OCI-LY1 (cell line): ENCODE measurements at regions not wholly inside any gene's neighbourhood (a gene's known extent, or its start where the extent isn't known, plus 50 kb on each side); places are given as distances from the start of the nearest gene placed in this dataset.

Experiments
- H2AFZ ChIP-seq: fragments of 200-600 bp; sonication (generic), shearing (Covaris generic); 2 replicates; pipeline ENCODE4 v1.6.0; 2014; ENCODE audit warnings: antibody characterized with exemption, mild to moderate bottlenecking, low read length
- H3F3A ChIP-seq: fragments of 200-600 bp; sonication (generic), shearing (Covaris generic); 2 replicates; pipeline ENCODE4 v1.6.0; 2014; ENCODE audit warnings: mild to moderate bottlenecking, antibody characterized with exemption, low read length, moderate library complexity; ENCODE audit not compliant: insufficient read depth
- H3K27ac ChIP-seq: fragments of 200-600 bp; sonication (generic); 2 replicates; pipeline ENCODE4 v1.5.1; 2014; ENCODE audit warnings: low read length, mixed run types, mild to moderate bottlenecking, low read depth; ENCODE audit not compliant: poor library complexity, severe bottlenecking
- H3K27me3 ChIP-seq: fragments of 200-600 bp; sonication (generic); 2 replicates; pipeline ENCODE4 v1.6.0; 2014; ENCODE audit warnings: antibody characterized with exemption, mild to moderate bottlenecking, low read length, moderate library complexity; ENCODE audit not compliant: insufficient read depth
- H3K36me3 ChIP-seq: fragments of 200-600 bp; sonication (generic); 2 replicates; pipeline ENCODE4 v1.6.1; 2014; ENCODE audit warnings: mild to moderate bottlenecking, antibody characterized with exemption, low read length, moderate library complexity, mixed read lengths; ENCODE audit not compliant: insufficient read depth
- H3K4me1 ChIP-seq: fragments of 200-600 bp; sonication (generic); 2 replicates; pipeline ENCODE4 v1.5.1; 2014; ENCODE audit warnings: mild to moderate bottlenecking, low read length, moderate library complexity; ENCODE audit not compliant: insufficient read depth, severe bottlenecking
- H3K4me2 ChIP-seq: fragments of 200-600 bp; sonication (generic), shearing (Covaris generic); 2 replicates; pipeline ENCODE4 v1.6.1; 2014; ENCODE audit warnings: low read length
- H3K4me3 ChIP-seq: fragments of 200-600 bp; sonication (generic); 2 replicates; pipeline ENCODE4 v1.5.1; 2014; ENCODE audit warnings: low read length, low read depth, mild to moderate bottlenecking, mixed read lengths; ENCODE audit not compliant: poor library complexity, severe bottlenecking
- H3K79me2 ChIP-seq: fragments of 200-600 bp; shearing (Covaris generic); 2 replicates; pipeline ENCODE4 v1.6.1; 2016; ENCODE audit warnings: mixed run types, low read length, mixed read lengths; ENCODE audit not compliant: insufficient read depth
- H3K9ac ChIP-seq: fragments of 200-600 bp; sonication (generic), shearing (Covaris generic); 2 replicates; pipeline ENCODE4 v1.6.1; 2014; ENCODE audit warnings: mild to moderate bottlenecking, low read length, mixed read lengths
- H3K9me2 ChIP-seq: fragments of 200-600 bp; sonication (generic), shearing (Covaris generic); 2 replicates; pipeline ENCODE4 v1.6.1; 2014; ENCODE audit warnings: low read depth, mild to moderate bottlenecking, low read length, mixed read lengths
- H3K9me3 ChIP-seq: fragments of 200-600 bp; shearing (Covaris generic); 2 replicates; pipeline ENCODE4 v1.6.1; 2014; ENCODE audit warnings: low read length, mixed read lengths
- H4K20me1 ChIP-seq: fragments of 200-600 bp; sonication (generic), shearing (Covaris generic); 2 replicates; pipeline ENCODE4 v1.6.0; 2016; ENCODE audit warnings: mild to moderate bottlenecking, low read length; ENCODE audit not compliant: insufficient read depth
- EZH2 ChIP-seq: fragments of 200-600 bp; sonication (generic), shearing (Covaris generic); IDR thresholded peaks from 2 replicates; pipeline ENCODE4 v1.8.0; 2017; ENCODE audit warnings: borderline replicate concordance, mixed run types, mild to moderate bottlenecking, antibody characterized with exemption, low read length, moderate library complexity, mixed read lengths
- TF ChIP-seq, protein P1 (sequence below): fragments of 200-600 bp; sonication (generic), shearing (Covaris generic); IDR thresholded peaks from 2 replicates; pipeline ENCODE4 v1.5.1; 2017; ENCODE audit warnings: mild to moderate bottlenecking, antibody characterized with exemption, low read length, moderate library complexity, mixed read lengths

DNA sequence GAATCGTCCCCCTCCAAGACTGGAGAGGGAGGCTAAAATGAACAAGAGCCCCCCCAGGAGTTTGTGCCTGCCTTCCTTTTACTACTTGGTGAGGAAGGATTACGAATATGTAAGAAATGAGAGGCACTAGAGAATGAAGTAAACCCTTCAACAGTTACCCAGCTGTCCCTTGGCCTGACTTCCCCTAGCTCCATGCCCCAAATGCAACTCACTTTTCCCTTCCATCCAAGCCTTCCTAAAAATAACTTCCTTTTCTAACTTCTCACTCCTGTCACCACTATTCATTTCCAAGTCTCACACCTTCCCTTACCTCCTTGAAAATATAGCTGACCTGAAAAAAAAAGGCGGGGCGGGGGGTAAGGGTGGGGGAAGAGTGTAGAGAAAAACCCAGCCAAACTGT is 96.6 kb upstream of the HNRNPU start:
- H3K27ac ChIP-seq = no peak overlapping the region
- no peaks in the 10 kb centered on the region for H3K9me3 ChIP-seq
- TF ChIP-seq, protein P1, sequence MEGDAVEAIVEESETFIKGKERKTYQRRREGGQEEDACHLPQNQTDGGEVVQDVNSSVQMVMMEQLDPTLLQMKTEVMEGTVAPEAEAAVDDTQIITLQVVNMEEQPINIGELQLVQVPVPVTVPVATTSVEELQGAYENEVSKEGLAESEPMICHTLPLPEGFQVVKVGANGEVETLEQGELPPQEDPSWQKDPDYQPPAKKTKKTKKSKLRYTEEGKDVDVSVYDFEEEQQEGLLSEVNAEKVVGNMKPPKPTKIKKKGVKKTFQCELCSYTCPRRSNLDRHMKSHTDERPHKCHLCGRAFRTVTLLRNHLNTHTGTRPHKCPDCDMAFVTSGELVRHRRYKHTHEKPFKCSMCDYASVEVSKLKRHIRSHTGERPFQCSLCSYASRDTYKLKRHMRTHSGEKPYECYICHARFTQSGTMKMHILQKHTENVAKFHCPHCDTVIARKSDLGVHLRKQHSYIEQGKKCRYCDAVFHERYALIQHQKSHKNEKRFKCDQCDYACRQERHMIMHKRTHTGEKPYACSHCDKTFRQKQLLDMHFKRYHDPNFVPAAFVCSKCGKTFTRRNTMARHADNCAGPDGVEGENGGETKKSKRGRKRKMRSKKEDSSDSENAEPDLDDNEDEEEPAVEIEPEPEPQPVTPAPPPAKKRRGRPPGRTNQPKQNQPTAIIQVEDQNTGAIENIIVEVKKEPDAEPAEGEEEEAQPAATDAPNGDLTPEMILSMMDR = no peak
- TF ChIP-seq EZH2 = no peak
- no peaks in the 10 kb centered on the region for H4K20me1 ChIP-seq
- no peak overlapping the region for H2AFZ ChIP-seq
- H3K4me1 ChIP-seq = no peaks in the 10 kb centered on the region
- no peak overlapping the region for H3K4me3 ChIP-seq
- H3K9ac ChIP-seq = no peak overlapping the region
- no peaks in the 10 kb centered on the region for H3K79me2 ChIP-seq
- no peak overlapping the region for H3K4me2 ChIP-seq
- H3K9me2 ChIP-seq = no peaks in the 10 kb centered on the region
- H3F3A ChIP-seq = no peaks in the 10 kb centered on the region
- H3K36me3 ChIP-seq = no peaks in the 10 kb centered on the region
- 0 out of 2 replicates have a peak, but pooled peaks cover 4% of the 10 kb centered on the region for H3K27me3 ChIP-seq

DNA sequence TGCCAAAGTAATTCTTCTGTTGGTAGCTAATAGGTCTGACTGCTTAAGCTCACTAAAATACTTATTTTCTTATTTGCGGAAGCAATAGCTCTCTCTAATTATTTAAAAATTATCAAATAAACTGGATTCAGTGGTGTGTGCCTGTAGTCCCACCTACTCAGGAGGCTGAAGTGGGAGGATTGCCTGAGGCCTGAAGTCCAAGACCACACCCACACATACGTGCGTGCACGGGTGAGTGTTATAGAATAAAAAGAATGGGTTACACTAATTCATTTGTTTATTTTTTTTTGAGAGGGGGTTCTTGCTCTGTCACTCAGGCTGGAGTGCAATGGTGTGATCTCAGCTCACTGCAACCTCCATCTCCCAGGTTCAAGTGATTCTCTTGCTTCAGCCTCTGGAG is 94.2 kb upstream of the HNRNPU start:
- H3K9ac ChIP-seq = no peak overlapping the region
- no peaks in the 10 kb centered on the region for H3K9me3 ChIP-seq
- H3K4me3 ChIP-seq = no peak overlapping the region
- H3K36me3 ChIP-seq = no peaks in the 10 kb centered on the region
- no peak overlapping the region for H2AFZ ChIP-seq
- no peak overlapping the region for H3K4me2 ChIP-seq
- H4K20me1 ChIP-seq = no peaks in the 10 kb centered on the region
- no peaks in the 10 kb centered on the region for H3K9me2 ChIP-seq
- no peaks in the 10 kb centered on the region for H3F3A ChIP-seq
- no peak overlapping the region for H3K27ac ChIP-seq
- H3K4me1 ChIP-seq = no peaks in the 10 kb centered on the region
- H3K27me3 ChIP-seq = no peaks in the 10 kb centered on the region
- no peaks in the 10 kb centered on the region for H3K79me2 ChIP-seq
- no peak for TF ChIP-seq EZH2
- TF ChIP-seq, protein P1 = no peak

DNA sequence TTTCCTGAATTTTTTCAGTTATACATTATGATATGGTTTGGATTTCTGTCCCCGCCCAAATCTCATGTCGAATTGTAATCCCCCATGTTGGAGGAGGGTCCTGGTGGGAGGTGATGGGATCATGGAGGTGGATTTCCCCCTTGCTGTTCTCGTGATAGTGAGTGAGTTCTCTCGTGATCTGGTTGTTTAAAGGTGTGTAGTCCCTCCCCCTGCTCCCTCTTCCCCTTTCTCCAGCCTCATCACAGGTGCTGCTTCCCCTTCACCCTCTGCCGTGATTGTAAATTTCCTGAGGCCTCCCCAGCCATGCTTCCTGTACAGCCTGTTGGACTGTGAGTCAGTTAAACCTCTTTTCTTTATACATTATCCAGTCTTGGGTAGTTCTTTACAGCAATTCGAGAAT is 93.2 kb upstream of the HNRNPU start:
- Histone ChIP-seq H3F3A (no peaks in the 10 kb centered on the region), H3K9me3 (no peaks in the 10 kb centered on the region), H3K27ac (no peak overlapping the region), H3K9ac (no peak overlapping the region), H3K36me3 (no peaks in the 10 kb centered on the region), H4K20me1 (no peaks in the 10 kb centered on the region), H3K4me1 (no peaks in the 10 kb centered on the region), H3K9me2 (no peaks in the 10 kb centered on the region), H2AFZ (no peak overlapping the region), H3K27me3 (no peaks in the 10 kb centered on the region), H3K79me2 (no peaks in the 10 kb centered on the region), H3K4me2 (no peak overlapping the region), H3K4me3 (no peak overlapping the region)
- TF ChIP-seq, protein P1 = no peak
- TF ChIP-seq EZH2 = no peak
